Kidney (tissue), 13 donors: ENCODE measurements at regions not wholly inside any gene's neighbourhood (a gene's known extent, or its start where the extent isn't known, plus 50 kb on each side); places are given as distances from the start of the nearest gene placed in this dataset.

Experiments used
- DNase-seq, 5 donors: peaks; one replicate each; pipeline ENCODE4 v3.0.0-alpha.2; 2013 to 2020
- FAIRE-seq: peaks from 2 replicates; lab custom pipeline; 2012; peaks lifted over from hg19 to GRCh38; lab: Jason Lieb, UNC
- H3K27ac ChIP-seq, 2 donors: one replicate each; pipeline ENCODE4 v1.7.0; 2013; ENCODE audit warnings: low read depth in 2 of 2, low read length in 2 of 2, inconsistent platforms in 1 of 2
- H3K27me3 ChIP-seq: one replicate; pipeline ENCODE4 v1.7.1; 2013; ENCODE audit warnings: low read length, inconsistent platforms; ENCODE audit not compliant: control insufficient read depth, insufficient read depth
- H3K36me3 ChIP-seq, 3 donors: one replicate each; pipeline versions ENCODE4 v1.7.0 to v1.7.1; 2013; ENCODE audit warnings: low read length in 3 of 3, control low read depth in 1 of 3, inconsistent platforms in 1 of 3; ENCODE audit not compliant: insufficient read depth in 3 of 3, control insufficient read depth in 2 of 3
- H3K4me1 ChIP-seq, 3 donors: one replicate each; pipeline versions ENCODE4 v1.7.0 to v1.7.1; 2013; ENCODE audit warnings: low read length in 3 of 3, inconsistent platforms in 1 of 3, low read depth in 1 of 3; ENCODE audit not compliant: control insufficient read depth in 2 of 3, insufficient read depth in 2 of 3
- H3K4me3 ChIP-seq, 3 donors: one replicate each; pipeline versions ENCODE4 v1.7.0 to v1.8.1; 2013; ENCODE audit warnings: low read length in 3 of 3, control low read depth in 1 of 3, inconsistent platforms in 1 of 3
- H3K9ac ChIP-seq, 3 donors: one replicate each; pipeline versions ENCODE4 v1.7.0 to v1.7.1; 2013; ENCODE audit warnings: low read length in 3 of 3, control low read depth in 1 of 3, inconsistent platforms in 1 of 3
- H3K9me3 ChIP-seq, 3 donors: one replicate each; pipeline versions ENCODE4 v1.7.0 to v1.7.1; 2013; ENCODE audit warnings: low read length in 3 of 3, control low read depth in 1 of 3, inconsistent platforms in 1 of 3; ENCODE audit not compliant: control insufficient read depth in 2 of 3, insufficient read depth in 1 of 3
- intact Hi-C: fragments of 100-400 bp; cut with DNase I; formaldehyde crosslinking; loops from one replicate; pipeline ENCODE4 v1.11.1; 2022
- TF ChIP-seq, protein P1 (sequence below): IDR thresholded peaks from 3 replicates; pipeline ENCODE4 v1.5.1; 2012; ENCODE audit warnings: mild to moderate bottlenecking, moderate library complexity, borderline replicate concordance; ENCODE audit not compliant: insufficient read depth; ENCODE audit errors: extremely low read depth
- donor health status: control.
- donor health status: control.
- donor health status: control.
- donor health status: control.
- donor health status: control.
- donor health status: DM: yes; HTN: yes; CAD: no.
- donor health status: Normal renal cell carcinoma (clear cell type).

DNA sequence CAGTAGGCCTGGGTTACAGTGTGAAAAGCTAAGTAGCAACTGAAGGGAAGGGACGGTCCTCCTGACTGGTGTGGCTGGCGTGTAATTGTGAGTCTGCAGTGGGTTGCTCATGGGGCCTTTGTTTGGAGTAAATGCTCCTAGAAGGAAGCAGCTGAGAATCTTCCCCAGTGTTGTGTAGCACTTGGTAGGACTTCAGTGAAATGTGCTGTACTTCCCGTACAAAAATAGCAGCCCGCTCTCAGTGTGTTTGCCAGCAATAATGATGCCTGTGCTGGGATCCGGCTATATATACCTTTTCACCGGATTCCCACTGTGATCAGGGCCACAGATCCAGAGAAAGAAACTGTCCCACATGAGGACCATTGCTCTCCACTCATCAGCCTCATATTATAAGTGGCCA lies 175.7 kb upstream of the NTM start:
- FAIRE-seq: no peak

DNA sequence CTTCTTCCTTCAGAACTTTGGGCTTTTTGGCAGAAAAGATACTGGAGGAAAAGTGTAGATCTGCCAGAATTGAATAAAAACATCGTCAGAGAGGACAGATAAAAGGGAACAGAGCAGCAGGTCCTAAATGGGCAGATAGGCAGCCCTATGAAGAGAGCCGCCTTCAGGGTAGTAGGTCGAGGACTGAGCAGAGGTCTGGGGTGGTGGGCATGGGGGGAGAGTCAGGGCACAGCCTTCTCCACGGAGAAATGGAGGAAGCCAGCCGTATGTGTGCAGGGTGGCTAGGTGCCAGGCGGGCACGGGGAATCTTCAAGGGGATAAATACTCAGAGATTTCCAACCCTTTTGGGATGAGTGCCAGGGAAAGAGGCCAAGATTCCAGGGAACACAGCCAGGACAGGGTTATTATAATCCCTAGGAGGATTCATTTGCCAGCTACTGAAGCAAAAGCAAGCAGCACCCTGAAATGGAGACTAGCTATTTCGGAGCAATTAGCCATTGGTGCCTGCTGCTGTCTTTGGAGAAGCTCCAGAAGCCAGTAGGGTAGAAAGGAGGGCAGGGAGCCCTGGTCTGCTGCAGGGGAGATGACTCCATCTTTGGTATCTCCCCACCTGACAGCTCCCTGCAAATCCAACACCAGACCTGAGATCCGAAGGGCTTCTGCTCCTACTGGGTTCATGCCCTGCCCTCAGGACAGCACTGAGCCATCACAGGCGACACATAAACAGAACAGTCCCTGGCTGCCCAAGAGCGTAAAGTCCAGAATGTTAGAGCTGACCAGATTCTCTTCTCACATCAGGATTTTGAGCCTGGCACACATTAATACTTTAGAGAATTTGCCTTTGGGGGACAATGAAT lies 174.5 kb upstream of the NTM start:
- H3K27ac ChIP-seq: no peak overlapping the region
- no peaks in the 10 kb centered on the region for H3K9me3 ChIP-seq
- FAIRE-seq (no peak), DNase-seq (no peak)
- H3K27me3 ChIP-seq: no peaks in the 10 kb centered on the region
- H3K9ac ChIP-seq: no peak overlapping the region
- intact Hi-C loops: no loop called here
- H3K4me1 ChIP-seq: peaks cover 0 to 4% (median 0%) of the 10 kb centered on the region in 3 donors
- H3K4me3 ChIP-seq: no peak overlapping the region
- no peaks in the 10 kb centered on the region for H3K36me3 ChIP-seq
- TF ChIP-seq, protein P1, sequence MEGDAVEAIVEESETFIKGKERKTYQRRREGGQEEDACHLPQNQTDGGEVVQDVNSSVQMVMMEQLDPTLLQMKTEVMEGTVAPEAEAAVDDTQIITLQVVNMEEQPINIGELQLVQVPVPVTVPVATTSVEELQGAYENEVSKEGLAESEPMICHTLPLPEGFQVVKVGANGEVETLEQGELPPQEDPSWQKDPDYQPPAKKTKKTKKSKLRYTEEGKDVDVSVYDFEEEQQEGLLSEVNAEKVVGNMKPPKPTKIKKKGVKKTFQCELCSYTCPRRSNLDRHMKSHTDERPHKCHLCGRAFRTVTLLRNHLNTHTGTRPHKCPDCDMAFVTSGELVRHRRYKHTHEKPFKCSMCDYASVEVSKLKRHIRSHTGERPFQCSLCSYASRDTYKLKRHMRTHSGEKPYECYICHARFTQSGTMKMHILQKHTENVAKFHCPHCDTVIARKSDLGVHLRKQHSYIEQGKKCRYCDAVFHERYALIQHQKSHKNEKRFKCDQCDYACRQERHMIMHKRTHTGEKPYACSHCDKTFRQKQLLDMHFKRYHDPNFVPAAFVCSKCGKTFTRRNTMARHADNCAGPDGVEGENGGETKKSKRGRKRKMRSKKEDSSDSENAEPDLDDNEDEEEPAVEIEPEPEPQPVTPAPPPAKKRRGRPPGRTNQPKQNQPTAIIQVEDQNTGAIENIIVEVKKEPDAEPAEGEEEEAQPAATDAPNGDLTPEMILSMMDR: no peak

More for the DNA sequence above, 175.7 kb upstream of the NTM start:
- Histone ChIP-seq H3K27me3 (no peaks in the 10 kb centered on the region), H3K36me3 (no peaks in the 10 kb centered on the region), H3K27ac (no peak overlapping the region), H3K4me3 (no peak overlapping the region), H3K4me1 (peaks cover 0 to 4% (median 0%) of the 10 kb centered on the region in 3 donors), H3K9ac (no peak overlapping the region), H3K9me3 (no peaks in the 10 kb centered on the region)
- DNase-seq: no peak
- intact Hi-C loops: no loop called here
- TF ChIP-seq, protein P1: no peak

DNA sequence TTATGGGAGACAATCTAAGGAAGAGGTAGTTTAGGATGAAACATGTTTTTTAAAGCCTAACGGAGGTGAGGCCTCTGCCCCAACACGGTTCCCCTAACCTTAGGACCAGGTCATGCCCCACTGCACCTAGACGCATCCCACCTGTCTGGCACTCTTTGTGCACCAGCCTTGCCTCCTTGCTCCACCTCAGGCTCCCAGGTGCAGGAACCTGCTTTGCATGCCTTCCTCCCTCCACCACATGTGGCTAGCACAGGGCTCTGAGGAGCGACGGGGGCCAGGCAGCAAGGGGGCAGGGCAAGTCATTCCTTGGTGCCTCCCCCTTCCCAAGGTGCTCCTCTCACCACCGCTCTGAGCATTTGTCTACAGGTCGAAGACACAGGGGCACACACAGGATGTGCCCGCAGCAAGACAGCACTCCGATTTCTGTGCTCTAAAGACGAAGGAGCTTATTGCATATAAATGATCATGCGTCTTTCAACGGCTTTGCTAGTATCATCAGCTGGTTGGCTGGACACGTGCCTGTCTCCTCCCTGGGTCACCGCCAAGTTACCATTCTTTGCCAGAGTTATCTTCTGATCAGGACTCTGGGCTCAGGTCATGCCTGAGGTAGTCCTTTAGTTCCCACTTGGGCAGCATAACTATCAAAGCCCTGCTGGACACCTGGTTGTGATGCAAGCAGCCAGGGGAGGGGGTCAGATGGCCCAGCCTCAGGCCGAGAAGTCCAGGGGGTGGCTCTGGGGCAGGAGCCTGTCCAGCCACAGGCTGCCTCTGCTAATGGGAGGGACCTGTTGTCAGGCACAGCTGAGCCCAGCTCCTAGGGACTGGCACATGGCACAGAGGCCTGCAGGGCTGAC lies 172.0 kb upstream of the NTM start:
- Histone ChIP-seq H3K36me3 (no peaks in the 10 kb centered on the region), H3K27me3 (no peaks in the 10 kb centered on the region), H3K4me1 (peaks cover 0 to 4% (median 0%) of the 10 kb centered on the region in 3 donors), H3K9ac (no peak overlapping the region), H3K9me3 (no peaks in the 10 kb centered on the region), H3K4me3 (no peak overlapping the region), H3K27ac (no peak overlapping the region)
- FAIRE-seq (no peak), DNase-seq (no peak)
- TF ChIP-seq, protein P1: no peak
- intact Hi-C loops: no loop called here
